Transverse colon (tissue), 3 donors: ENCODE measurements at regions not wholly inside any gene's neighbourhood (a gene's known extent, or its start where the extent isn't known, plus 50 kb on each side); places are given as distances from the start of the nearest gene placed in this dataset.

Experiments
- EP300 ChIP-seq: sonication (generic); formaldehyde crosslinking; IDR thresholded peaks from one replicate; pipeline ENCODE4 v1.6.1; 2017; ENCODE audit warnings: antibody characterized with exemption, low read depth
- TF ChIP-seq, protein P1 (sequence below), 5 experiments: fragments of 200-600 bp in 3 of 5; fragments of 450-650 bp in 2 of 5; sonication (generic) in 3 of 5; IDR thresholded peaks; 1 replicate in 2 of 5; 2 replicates in 3 of 5; pipeline ENCODE4 v1.5.1; 2016 to 2017; ENCODE audit warnings: antibody characterized with exemption in 5 of 5, inconsistent platforms in 3 of 5, mild to moderate bottlenecking in 2 of 5, moderate library complexity in 1 of 5

DNA sequence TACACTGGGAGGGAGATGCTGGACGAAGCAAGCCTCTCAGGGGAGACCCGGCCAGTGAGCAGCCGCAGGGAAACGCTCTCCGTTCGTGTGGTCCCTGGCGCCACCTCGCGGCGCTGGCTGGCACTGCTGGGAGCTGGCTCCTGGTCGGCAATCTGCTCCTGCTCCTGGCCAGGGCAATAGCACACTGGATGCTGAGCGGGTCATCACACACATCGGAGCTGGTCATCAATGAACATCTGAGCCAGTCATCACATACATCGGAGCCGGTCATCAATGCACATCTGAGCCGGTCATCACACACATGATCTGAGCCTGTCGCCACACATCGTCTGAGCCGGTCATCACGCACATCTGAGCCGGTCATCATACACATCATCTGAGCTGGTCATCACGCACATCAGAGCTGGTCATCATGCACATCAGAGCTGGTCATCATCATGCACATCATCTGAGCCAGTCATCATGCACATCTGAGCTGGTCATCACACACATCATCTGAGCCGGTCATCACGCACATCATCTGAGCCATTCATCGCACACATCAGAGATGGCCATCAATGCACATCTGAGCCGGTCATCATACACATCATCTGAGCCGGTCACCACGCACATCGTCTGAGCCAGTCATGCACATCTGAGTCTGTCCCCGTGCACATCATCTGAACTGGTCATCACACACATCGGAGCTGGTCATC is 217.3 kb downstream of the RBFOX3 start:
- TF ChIP-seq EP300 = no peak
- TF ChIP-seq, protein P1, sequence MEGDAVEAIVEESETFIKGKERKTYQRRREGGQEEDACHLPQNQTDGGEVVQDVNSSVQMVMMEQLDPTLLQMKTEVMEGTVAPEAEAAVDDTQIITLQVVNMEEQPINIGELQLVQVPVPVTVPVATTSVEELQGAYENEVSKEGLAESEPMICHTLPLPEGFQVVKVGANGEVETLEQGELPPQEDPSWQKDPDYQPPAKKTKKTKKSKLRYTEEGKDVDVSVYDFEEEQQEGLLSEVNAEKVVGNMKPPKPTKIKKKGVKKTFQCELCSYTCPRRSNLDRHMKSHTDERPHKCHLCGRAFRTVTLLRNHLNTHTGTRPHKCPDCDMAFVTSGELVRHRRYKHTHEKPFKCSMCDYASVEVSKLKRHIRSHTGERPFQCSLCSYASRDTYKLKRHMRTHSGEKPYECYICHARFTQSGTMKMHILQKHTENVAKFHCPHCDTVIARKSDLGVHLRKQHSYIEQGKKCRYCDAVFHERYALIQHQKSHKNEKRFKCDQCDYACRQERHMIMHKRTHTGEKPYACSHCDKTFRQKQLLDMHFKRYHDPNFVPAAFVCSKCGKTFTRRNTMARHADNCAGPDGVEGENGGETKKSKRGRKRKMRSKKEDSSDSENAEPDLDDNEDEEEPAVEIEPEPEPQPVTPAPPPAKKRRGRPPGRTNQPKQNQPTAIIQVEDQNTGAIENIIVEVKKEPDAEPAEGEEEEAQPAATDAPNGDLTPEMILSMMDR (IDR thresholded peaks at IDR 0.05) = peak; percentile 75 to 92 (median 87)
